ENCODE measurements at regions not wholly inside any gene's neighbourhood (a gene's known extent, or its start where the extent isn't known, plus 50 kb on each side); places are given as distances from the start of the nearest gene placed in this dataset.

DNA sequence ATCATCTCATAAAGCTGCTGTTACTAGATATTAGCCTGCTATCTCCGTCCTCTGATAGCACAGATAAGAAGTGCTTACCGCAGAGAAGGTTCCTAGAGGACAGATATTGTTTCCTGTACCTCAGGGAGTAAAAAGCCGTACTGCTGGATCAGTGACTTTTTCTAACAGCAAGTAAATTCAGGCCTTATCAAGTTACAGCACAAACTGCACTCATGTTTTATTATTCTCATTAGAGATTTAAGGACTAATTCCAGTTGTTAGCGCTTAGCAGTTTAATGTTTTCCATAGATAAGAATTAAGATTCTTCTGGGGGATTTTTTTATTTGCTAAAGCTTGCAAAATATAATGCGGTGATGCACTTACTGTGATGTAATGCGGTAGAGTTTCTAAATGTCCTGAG lies 119.0 kb upstream of the OBI1 start:
- TF ChIP-seq, protein P1, sequence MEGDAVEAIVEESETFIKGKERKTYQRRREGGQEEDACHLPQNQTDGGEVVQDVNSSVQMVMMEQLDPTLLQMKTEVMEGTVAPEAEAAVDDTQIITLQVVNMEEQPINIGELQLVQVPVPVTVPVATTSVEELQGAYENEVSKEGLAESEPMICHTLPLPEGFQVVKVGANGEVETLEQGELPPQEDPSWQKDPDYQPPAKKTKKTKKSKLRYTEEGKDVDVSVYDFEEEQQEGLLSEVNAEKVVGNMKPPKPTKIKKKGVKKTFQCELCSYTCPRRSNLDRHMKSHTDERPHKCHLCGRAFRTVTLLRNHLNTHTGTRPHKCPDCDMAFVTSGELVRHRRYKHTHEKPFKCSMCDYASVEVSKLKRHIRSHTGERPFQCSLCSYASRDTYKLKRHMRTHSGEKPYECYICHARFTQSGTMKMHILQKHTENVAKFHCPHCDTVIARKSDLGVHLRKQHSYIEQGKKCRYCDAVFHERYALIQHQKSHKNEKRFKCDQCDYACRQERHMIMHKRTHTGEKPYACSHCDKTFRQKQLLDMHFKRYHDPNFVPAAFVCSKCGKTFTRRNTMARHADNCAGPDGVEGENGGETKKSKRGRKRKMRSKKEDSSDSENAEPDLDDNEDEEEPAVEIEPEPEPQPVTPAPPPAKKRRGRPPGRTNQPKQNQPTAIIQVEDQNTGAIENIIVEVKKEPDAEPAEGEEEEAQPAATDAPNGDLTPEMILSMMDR (IDR thresholded peaks at IDR 0.05) = no peak
- TF ChIP-seq POLR2AphosphoS5 (IDR thresholded peaks at IDR 0.05; ENCODE audit: low read depth, low read length) (no peak), EP300 (IDR thresholded peaks at IDR 0.05; ENCODE audit: borderline replicate concordance in 1 of 2, low read depth in 1 of 2, low read length in 1 of 2) (no peak), GABPA (IDR thresholded peaks at IDR 0.05; ENCODE audit: low read depth) (no peak), TAF1 (IDR thresholded peaks at IDR 0.05; ENCODE audit: borderline replicate concordance, low read depth, low read length) (no peak)

Data from SK-N-SH (cell line).